Neural progenitor cell (in vitro differentiated cells): ENCODE measurements at regions not wholly inside any gene's neighbourhood (a gene's known extent, or its start where the extent isn't known, plus 50 kb on each side); places are given as distances from the start of the nearest gene placed in this dataset.

Experiments used
- EZH2phosphoT487 ChIP-seq: fragments of 200-600 bp; sonication (generic); IDR thresholded peaks from 2 replicates; pipeline ENCODE4 v1.6.1; 2017; ENCODE audit warnings: antibody characterized with exemption
- TF ChIP-seq, protein P1 (sequence below): fragments of 200-600 bp; sonication (generic); IDR thresholded peaks from 2 replicates; pipeline ENCODE4 v1.5.1; 2017; ENCODE audit warnings: antibody characterized with exemption, mild to moderate bottlenecking

- TF ChIP-seq, protein P1, sequence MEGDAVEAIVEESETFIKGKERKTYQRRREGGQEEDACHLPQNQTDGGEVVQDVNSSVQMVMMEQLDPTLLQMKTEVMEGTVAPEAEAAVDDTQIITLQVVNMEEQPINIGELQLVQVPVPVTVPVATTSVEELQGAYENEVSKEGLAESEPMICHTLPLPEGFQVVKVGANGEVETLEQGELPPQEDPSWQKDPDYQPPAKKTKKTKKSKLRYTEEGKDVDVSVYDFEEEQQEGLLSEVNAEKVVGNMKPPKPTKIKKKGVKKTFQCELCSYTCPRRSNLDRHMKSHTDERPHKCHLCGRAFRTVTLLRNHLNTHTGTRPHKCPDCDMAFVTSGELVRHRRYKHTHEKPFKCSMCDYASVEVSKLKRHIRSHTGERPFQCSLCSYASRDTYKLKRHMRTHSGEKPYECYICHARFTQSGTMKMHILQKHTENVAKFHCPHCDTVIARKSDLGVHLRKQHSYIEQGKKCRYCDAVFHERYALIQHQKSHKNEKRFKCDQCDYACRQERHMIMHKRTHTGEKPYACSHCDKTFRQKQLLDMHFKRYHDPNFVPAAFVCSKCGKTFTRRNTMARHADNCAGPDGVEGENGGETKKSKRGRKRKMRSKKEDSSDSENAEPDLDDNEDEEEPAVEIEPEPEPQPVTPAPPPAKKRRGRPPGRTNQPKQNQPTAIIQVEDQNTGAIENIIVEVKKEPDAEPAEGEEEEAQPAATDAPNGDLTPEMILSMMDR: no peak
- no peak for TF ChIP-seq EZH2phosphoT487
Measured at GRCh38 chr7:131211500-131211899, 116.2 kb upstream of the MKLN1 start.
